GM23338 (cell line): ENCODE measurements at regions not wholly inside any gene's neighbourhood (a gene's known extent, or its start where the extent isn't known, plus 50 kb on each side); places are given as distances from the start of the nearest gene placed in this dataset.

ENCODE experiments used
- ATAC-seq: fragments of 200-7000 bp; cut with Tn5 transposase; 3 replicates; pipeline ENCODE4 v1.9.1; 2020
- DNase-seq: peaks from one replicate; pipeline ENCODE4 v3.0.0-alpha.2; 2015; ENCODE audit warnings: low spot score
- H2AFZ ChIP-seq: fragments of 200-600 bp; sonication (generic); 2 replicates; pipeline ENCODE4 v1.8.0; 2016; ENCODE audit warnings: antibody characterized with exemption, mild to moderate bottlenecking, moderate library complexity
- H3F3A ChIP-seq: fragments of 200-600 bp; sonication (generic); replicated peaks from 2 replicates; pipeline ENCODE4 v1.8.0; 2017; ENCODE audit warnings: antibody characterized with exemption, mixed run types, low read depth
- H3K27ac ChIP-seq: fragments of 200-600 bp; sonication (generic); 2 replicates; pipeline ENCODE4 v1.6.1; 2016; ENCODE audit warnings: low read depth
- H3K27me3 ChIP-seq: fragments of 200-600 bp; sonication (generic); 2 replicates; pipeline ENCODE4 v1.8.0; 2016; ENCODE audit warnings: mild to moderate bottlenecking, mixed run types, moderate library complexity; ENCODE audit not compliant: insufficient read depth
- H3K36me3 ChIP-seq: fragments of 200-600 bp; sonication (generic); 2 replicates; pipeline ENCODE4 v1.8.0; 2016; ENCODE audit warnings: mild to moderate bottlenecking; ENCODE audit not compliant: insufficient read depth
- H3K4me1 ChIP-seq: fragments of 200-600 bp; sonication (generic); 2 replicates; pipeline ENCODE4 v1.8.0; 2016; ENCODE audit warnings: mild to moderate bottlenecking, moderate library complexity; ENCODE audit not compliant: insufficient read depth
- H3K4me2 ChIP-seq: fragments of 200-600 bp; sonication (generic); 2 replicates; pipeline ENCODE4 v1.7.1; 2017; ENCODE audit warnings: mixed run types
- H3K4me3 ChIP-seq: fragments of 200-600 bp; sonication (generic); 2 replicates; pipeline ENCODE4 v1.6.1; 2016; ENCODE audit warnings: mixed run types
- H3K79me2 ChIP-seq: fragments of 200-600 bp; sonication (generic); replicated peaks from 2 replicates; pipeline ENCODE4 v1.8.0; 2017; ENCODE audit warnings: mild to moderate bottlenecking; ENCODE audit not compliant: insufficient read depth
- H3K9me2 ChIP-seq: fragments of 200-600 bp; sonication (generic); 2 replicates; pipeline ENCODE4 v1.8.0; 2017; ENCODE audit not compliant: insufficient read depth
- H4K20me1 ChIP-seq: fragments of 200-600 bp; sonication (generic); replicated peaks from 2 replicates; pipeline ENCODE4 v1.8.0; 2017; ENCODE audit warnings: mild to moderate bottlenecking; ENCODE audit not compliant: insufficient read depth
- H3K27ac Mint-ChIP-seq: 2 replicates; pipeline ENCODE4 v1.8.0; 2020; ENCODE audit warnings: inconsistent platforms, mild to moderate bottlenecking, moderate library complexity, mixed read lengths
- H3K27me3 Mint-ChIP-seq: 3 replicates; pipeline ENCODE4 v1.8.0; 2022; ENCODE audit warnings: low read depth, mild to moderate bottlenecking, moderate library complexity, mixed read lengths, inconsistent platforms; ENCODE audit not compliant: insufficient read depth, poor library complexity
- H3K36me3 Mint-ChIP-seq: 3 replicates; pipeline ENCODE4 v1.8.0; 2021; ENCODE audit warnings: low read depth, mild to moderate bottlenecking, inconsistent platforms, moderate library complexity, mixed read lengths
- H3K4me1 Mint-ChIP-seq: 3 replicates; pipeline ENCODE4 v1.8.0; 2020; ENCODE audit warnings: mild to moderate bottlenecking, inconsistent platforms, mixed read lengths
- H3K4me3 Mint-ChIP-seq: 3 replicates; pipeline ENCODE4 v1.8.0; 2021; ENCODE audit warnings: moderate library complexity, mild to moderate bottlenecking, inconsistent platforms, mixed read lengths
- H3K9me3 Mint-ChIP-seq: 3 replicates; pipeline ENCODE4 v1.8.0; 2020; ENCODE audit warnings: moderate library complexity, mild to moderate bottlenecking, inconsistent platforms, mixed read lengths
- CREB1 ChIP-seq: fragments of 250-450 bp; sonication (Bioruptor Pico); IDR thresholded peaks from 2 replicates; pipeline ENCODE4 v1.5.0; 2020; ENCODE audit warnings: low read depth, mild to moderate bottlenecking, moderate library complexity
- ETS1 ChIP-seq: IDR thresholded peaks from 2 replicates; pipeline ENCODE4 v1.6.1; 2016; ENCODE audit warnings: antibody characterized with exemption
- EZH2 ChIP-seq: fragments of 200-600 bp; sonication (generic); IDR thresholded peaks from one replicate; pipeline ENCODE4 v1.8.0; 2017; ENCODE audit warnings: antibody characterized with exemption, mild to moderate bottlenecking, low read depth; ENCODE audit not compliant: unreplicated experiment
- EZH2phosphoT487 ChIP-seq: fragments of 200-600 bp; sonication (generic); IDR thresholded peaks from one replicate; pipeline ENCODE4 v1.8.1; 2018; ENCODE audit warnings: antibody characterized with exemption; ENCODE audit not compliant: unreplicated experiment
- JUNB ChIP-seq: IDR thresholded peaks from one replicate; pipeline ENCODE4 v1.6.1; 2016; ENCODE audit warnings: antibody characterized with exemption; ENCODE audit not compliant: unreplicated experiment
- NANOG ChIP-seq: IDR thresholded peaks from 2 replicates; pipeline ENCODE4 v1.6.1; 2016; ENCODE audit warnings: antibody characterized with exemption, borderline replicate concordance
- POLR2AphosphoS5 ChIP-seq: IDR thresholded peaks from 2 replicates; pipeline ENCODE4 v1.6.1; 2016; ENCODE audit warnings: antibody characterized with exemption, low read depth
- STAT1 ChIP-seq: IDR thresholded peaks from one replicate; pipeline ENCODE4 v1.6.1; 2016; ENCODE audit warnings: antibody characterized with exemption; ENCODE audit not compliant: unreplicated experiment
- ZNF114 ChIP-seq: fragments of 250-450 bp; sonication (Bioruptor Pico); IDR thresholded peaks from 2 replicates; pipeline ENCODE4 v1.5.0; 2020; ENCODE audit warnings: mild to moderate bottlenecking, moderate library complexity
- ZNF331 ChIP-seq: fragments of 250-450 bp; sonication (Bioruptor Pico); IDR thresholded peaks from 2 replicates; pipeline ENCODE4 v1.5.0; 2020; ENCODE audit warnings: low read depth, mild to moderate bottlenecking, moderate library complexity
- TF ChIP-seq, protein P1 (sequence below), 2 experiments: fragments of 200-600 bp in 1 of 2; sonication (generic) in 1 of 2; conservative IDR thresholded peaks; 2 replicates each; pipeline versions ENCODE4 v1.5.1 to v1.6.1; 2016 to 2017; ENCODE audit warnings: antibody characterized with exemption in 2 of 2, low read depth in 2 of 2, mild to moderate bottlenecking in 2 of 2, moderate library complexity in 1 of 2
- TF ChIP-seq, protein P2 (sequence below): fragments of 250-450 bp; sonication (Bioruptor Pico); IDR thresholded peaks from 2 replicates; pipeline ENCODE4 v1.5.0; 2020; ENCODE audit warnings: mild to moderate bottlenecking, moderate library complexity
- TF ChIP-seq, protein P3 (sequence below): IDR thresholded peaks from one replicate; pipeline ENCODE4 v1.6.1; 2018; ENCODE audit warnings: antibody characterized with exemption; ENCODE audit not compliant: unreplicated experiment

DNA sequence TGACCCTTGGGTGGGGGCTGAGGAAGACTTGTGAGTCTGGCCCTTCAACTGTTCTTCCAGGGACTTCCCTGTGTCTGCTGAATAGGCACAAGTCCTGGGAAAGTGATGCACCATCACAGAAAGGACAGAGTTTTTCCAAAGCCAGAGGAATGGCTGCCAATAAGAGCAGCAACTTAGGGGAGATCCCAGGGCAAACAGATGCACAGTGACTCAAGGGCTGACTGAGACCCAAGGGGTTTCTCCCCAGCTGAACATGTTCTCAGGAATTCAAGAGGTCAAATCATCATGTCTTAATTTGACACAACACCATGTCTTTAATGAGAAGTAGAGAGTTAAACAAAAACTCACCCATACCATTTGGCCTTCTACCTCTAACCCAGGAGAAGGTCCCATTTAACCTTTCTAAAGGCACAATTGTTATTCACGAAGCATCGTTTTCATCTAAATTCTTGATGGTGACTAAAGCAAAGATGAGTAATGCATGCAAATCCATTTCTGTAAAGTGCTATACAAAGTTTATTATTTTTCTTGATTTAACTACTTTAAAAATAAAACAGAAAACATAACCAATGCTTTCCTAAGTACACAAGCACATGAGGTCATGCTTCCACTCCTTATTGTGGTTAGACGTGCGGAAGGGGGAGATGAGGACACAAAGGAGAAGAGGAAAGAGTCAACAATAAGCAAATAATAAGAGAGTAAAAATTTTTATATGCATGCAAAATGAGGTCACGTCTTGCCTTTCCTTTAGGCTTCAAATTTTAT is 324.1 kb downstream of the PLK2 start:
- Histone ChIP-seq H3K27me3 (no peaks in the 10 kb centered on the region), H3K27ac (no peak overlapping the region), H3K4me1 (no peaks in the 10 kb centered on the region; the same call in 1 of the 2 replicates), H2AFZ (no peak overlapping the region), H3K79me2 (no peaks in the 10 kb centered on the region), H3K36me3 (no peaks in the 10 kb centered on the region), H3F3A (no peaks in the 10 kb centered on the region), H3K9me2 (no peaks in the 10 kb centered on the region), H3K4me3 (no peak overlapping the region), H4K20me1 (no peaks in the 10 kb centered on the region), H3K4me2 (peak overlapping the region; percentile 30; the same call in 1 of the 2 replicates)
- Mint-ChIP-seq H3K4me3 (no peak overlapping the region), H3K9me3 (no peaks in the 10 kb centered on the region), H3K4me1 (peaks cover 3% of the 10 kb centered on the region; the same call in 2 of the 3 replicates), H3K36me3 (no peaks in the 10 kb centered on the region), H3K27ac (no peak overlapping the region), H3K27me3 (peaks cover 4% of the 10 kb centered on the region)
- TF ChIP-seq ZNF331 (CRISPR knock-in tag) (no peak), JUNB (no peak), POLR2AphosphoS5 (no peak), STAT1 (no peak), NANOG (no peak), ZNF114 (CRISPR knock-in tag) (no peak), EZH2 (no peak), CREB1 (no peak), ETS1 (no peak), EZH2phosphoT487 (no peak)
- TF ChIP-seq, protein P1, sequence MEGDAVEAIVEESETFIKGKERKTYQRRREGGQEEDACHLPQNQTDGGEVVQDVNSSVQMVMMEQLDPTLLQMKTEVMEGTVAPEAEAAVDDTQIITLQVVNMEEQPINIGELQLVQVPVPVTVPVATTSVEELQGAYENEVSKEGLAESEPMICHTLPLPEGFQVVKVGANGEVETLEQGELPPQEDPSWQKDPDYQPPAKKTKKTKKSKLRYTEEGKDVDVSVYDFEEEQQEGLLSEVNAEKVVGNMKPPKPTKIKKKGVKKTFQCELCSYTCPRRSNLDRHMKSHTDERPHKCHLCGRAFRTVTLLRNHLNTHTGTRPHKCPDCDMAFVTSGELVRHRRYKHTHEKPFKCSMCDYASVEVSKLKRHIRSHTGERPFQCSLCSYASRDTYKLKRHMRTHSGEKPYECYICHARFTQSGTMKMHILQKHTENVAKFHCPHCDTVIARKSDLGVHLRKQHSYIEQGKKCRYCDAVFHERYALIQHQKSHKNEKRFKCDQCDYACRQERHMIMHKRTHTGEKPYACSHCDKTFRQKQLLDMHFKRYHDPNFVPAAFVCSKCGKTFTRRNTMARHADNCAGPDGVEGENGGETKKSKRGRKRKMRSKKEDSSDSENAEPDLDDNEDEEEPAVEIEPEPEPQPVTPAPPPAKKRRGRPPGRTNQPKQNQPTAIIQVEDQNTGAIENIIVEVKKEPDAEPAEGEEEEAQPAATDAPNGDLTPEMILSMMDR (conservative IDR thresholded peaks at IDR 0.05; ENCODE audit: low read depth in 2 of 2): no peak
- TF ChIP-seq, protein P2, sequence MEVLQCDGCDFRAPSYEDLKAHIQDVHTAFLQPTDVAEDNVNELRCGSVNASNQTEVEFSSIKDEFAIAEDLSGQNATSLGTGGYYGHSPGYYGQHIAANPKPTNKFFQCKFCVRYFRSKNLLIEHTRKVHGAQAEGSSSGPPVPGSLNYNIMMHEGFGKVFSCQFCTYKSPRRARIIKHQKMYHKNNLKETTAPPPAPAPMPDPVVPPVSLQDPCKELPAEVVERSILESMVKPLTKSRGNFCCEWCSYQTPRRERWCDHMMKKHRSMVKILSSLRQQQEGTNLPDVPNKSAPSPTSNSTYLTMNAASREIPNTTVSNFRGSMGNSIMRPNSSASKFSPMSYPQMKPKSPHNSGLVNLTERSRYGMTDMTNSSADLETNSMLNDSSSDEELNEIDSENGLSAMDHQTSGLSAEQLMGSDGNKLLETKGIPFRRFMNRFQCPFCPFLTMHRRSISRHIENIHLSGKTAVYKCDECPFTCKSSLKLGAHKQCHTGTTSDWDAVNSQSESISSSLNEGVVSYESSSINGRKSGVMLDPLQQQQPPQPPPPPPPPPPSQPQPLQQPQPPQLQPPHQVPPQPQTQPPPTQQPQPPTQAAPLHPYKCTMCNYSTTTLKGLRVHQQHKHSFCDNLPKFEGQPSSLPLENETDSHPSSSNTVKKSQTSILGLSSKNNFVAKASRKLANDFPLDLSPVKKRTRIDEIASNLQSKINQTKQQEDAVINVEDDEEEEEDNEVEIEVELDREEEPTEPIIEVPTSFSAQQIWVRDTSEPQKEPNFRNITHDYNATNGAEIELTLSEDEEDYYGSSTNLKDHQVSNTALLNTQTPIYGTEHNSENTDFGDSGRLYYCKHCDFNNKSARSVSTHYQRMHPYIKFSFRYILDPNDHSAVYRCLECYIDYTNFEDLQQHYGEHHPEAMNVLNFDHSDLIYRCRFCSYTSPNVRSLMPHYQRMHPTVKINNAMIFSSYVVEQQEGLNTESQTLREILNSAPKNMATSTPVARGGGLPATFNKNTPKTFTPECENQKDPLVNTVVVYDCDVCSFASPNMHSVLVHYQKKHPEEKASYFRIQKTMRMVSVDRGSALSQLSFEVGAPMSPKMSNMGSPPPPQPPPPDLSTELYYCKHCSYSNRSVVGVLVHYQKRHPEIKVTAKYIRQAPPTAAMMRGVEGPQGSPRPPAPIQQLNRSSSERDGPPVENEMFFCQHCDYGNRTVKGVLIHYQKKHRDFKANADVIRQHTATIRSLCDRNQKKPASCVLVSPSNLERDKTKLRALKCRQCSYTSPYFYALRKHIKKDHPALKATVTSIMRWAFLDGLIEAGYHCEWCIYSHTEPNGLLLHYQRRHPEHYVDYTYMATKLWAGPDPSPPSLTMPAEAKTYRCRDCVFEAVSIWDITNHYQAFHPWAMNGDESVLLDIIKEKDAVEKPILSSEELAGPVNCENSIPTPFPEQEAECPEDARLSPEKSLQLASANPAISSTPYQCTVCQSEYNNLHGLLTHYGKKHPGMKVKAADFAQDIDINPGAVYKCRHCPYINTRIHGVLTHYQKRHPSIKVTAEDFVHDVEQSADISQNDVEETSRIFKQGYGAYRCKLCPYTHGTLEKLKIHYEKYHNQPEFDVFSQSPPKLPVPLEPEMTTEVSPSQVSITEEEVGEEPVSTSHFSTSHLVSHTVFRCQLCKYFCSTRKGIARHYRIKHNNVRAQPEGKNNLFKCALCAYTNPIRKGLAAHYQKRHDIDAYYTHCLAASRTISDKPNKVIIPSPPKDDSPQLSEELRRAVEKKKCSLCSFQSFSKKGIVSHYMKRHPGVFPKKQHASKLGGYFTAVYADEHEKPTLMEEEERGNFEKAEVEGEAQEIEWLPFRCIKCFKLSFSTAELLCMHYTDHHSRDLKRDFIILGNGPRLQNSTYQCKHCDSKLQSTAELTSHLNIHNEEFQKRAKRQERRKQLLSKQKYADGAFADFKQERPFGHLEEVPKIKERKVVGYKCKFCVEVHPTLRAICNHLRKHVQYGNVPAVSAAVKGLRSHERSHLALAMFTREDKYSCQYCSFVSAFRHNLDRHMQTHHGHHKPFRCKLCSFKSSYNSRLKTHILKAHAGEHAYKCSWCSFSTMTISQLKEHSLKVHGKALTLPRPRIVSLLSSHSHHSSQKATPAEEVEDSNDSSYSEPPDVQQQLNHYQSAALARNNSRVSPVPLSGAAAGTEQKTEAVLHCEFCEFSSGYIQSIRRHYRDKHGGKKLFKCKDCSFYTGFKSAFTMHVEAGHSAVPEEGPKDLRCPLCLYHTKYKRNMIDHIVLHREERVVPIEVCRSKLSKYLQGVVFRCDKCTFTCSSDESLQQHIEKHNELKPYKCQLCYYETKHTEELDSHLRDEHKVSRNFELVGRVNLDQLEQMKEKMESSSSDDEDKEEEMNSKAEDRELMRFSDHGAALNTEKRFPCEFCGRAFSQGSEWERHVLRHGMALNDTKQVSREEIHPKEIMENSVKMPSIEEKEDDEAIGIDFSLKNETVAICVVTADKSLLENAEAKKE: no peak
- TF ChIP-seq, protein P3, sequence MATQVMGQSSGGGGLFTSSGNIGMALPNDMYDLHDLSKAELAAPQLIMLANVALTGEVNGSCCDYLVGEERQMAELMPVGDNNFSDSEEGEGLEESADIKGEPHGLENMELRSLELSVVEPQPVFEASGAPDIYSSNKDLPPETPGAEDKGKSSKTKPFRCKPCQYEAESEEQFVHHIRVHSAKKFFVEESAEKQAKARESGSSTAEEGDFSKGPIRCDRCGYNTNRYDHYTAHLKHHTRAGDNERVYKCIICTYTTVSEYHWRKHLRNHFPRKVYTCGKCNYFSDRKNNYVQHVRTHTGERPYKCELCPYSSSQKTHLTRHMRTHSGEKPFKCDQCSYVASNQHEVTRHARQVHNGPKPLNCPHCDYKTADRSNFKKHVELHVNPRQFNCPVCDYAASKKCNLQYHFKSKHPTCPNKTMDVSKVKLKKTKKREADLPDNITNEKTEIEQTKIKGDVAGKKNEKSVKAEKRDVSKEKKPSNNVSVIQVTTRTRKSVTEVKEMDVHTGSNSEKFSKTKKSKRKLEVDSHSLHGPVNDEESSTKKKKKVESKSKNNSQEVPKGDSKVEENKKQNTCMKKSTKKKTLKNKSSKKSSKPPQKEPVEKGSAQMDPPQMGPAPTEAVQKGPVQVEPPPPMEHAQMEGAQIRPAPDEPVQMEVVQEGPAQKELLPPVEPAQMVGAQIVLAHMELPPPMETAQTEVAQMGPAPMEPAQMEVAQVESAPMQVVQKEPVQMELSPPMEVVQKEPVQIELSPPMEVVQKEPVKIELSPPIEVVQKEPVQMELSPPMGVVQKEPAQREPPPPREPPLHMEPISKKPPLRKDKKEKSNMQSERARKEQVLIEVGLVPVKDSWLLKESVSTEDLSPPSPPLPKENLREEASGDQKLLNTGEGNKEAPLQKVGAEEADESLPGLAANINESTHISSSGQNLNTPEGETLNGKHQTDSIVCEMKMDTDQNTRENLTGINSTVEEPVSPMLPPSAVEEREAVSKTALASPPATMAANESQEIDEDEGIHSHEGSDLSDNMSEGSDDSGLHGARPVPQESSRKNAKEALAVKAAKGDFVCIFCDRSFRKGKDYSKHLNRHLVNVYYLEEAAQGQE: no peak
- DNase-seq (no peak), ATAC-seq (no peak)
